ENCODE measurements at regions not wholly inside any gene's neighbourhood (a gene's known extent, or its start where the extent isn't known, plus 50 kb on each side); places are given as distances from the start of the nearest gene placed in this dataset.

- H3K9me3 ChIP-seq, result no peaks in the 10 kb centered on the region
- 76 to 100% methylated on average over 2 to 5 of the region's 5 CpGs for WGBS, 2 donors (ENCODE audit: low coverage in 1 of 2)
- in situ Hi-C loops (cut with MboI; ENCODE audit: low pct_ligation_motif_present in 1 of 4, low pct_unique_long_range_greater_than_20kb in 1 of 4, low sequenced_read_pairs in 3 of 4), result no loop called here
- DNase-seq, result no peak
- H3K4me1 ChIP-seq, result no peaks in the 10 kb centered on the region
- TF ChIP-seq CTCF (IDR thresholded peaks at IDR 0.05), result no peak
- intact Hi-C loops (cut with DNase I; ENCODE audit: low total_unique reads), result no loop called here
- H3K36me3 ChIP-seq, result no peaks in the 10 kb centered on the region
- H3K27ac ChIP-seq, result no peak overlapping the region
- H3K4me3 ChIP-seq, result no peak overlapping the region
- H3K27me3 ChIP-seq, result no peaks in the 10 kb centered on the region
Measured at GRCh38 chr18:61953641-61954040, 60.8 kb upstream of the RNF152 start.

GRCh38 chr18:61953161-61953560, 60.4 kb upstream of the RNF152 start:
- H3K4me1 ChIP-seq, result no peaks in the 10 kb centered on the region
- in situ Hi-C loops (cut with MboI; ENCODE audit: low pct_ligation_motif_present in 1 of 4, low pct_unique_long_range_greater_than_20kb in 1 of 4, low sequenced_read_pairs in 3 of 4), result no loop called here
- no peak for TF ChIP-seq POLR2AphosphoS5 (IDR thresholded peaks at IDR 0.05)
- TF ChIP-seq EP300 (IDR thresholded peaks at IDR 0.05; ENCODE audit: low read depth), result no peak
- no peak for TF ChIP-seq CTCF (IDR thresholded peaks at IDR 0.05)
- no peak for TF ChIP-seq POLR2A (IDR thresholded peaks at IDR 0.05)
- no peaks in the 10 kb centered on the region for H3K27me3 ChIP-seq
- 80 to 84% methylated on average over 4 to 5 of the region's 5 CpGs for WGBS, 2 donors (ENCODE audit: low coverage in 1 of 2)
- no peak overlapping the region for H3K27ac ChIP-seq
- no peak for DNase-seq
- H3K36me3 ChIP-seq, result no peaks in the 10 kb centered on the region
- H3K4me3 ChIP-seq, result no peak overlapping the region
- no peaks in the 10 kb centered on the region for H3K9me3 ChIP-seq
- intact Hi-C loops (cut with DNase I; ENCODE audit: low total_unique reads), result no loop called here

- H3K9me3 ChIP-seq, result no peaks in the 10 kb centered on the region
- H3K27ac ChIP-seq, result no peak overlapping the region
- TF ChIP-seq POLR2A (IDR thresholded peaks at IDR 0.05), result no peak
- no peak for TF ChIP-seq CTCF (IDR thresholded peaks at IDR 0.05)
- no peak for TF ChIP-seq EP300 (IDR thresholded peaks at IDR 0.05; ENCODE audit: low read depth)
- no peak overlapping the region for H3K4me3 ChIP-seq
- WGBS, 2 donors (ENCODE audit: low coverage in 1 of 2), result 93 to 96% methylated on average over 4 to 6 of the region's 6 CpGs
- in situ Hi-C loops (cut with MboI; ENCODE audit: low pct_ligation_motif_present in 1 of 4, low pct_unique_long_range_greater_than_20kb in 1 of 4, low sequenced_read_pairs in 3 of 4), result no loop called here
- no peaks in the 10 kb centered on the region for H3K27me3 ChIP-seq
- no peak for DNase-seq
- no peaks in the 10 kb centered on the region for H3K36me3 ChIP-seq
- intact Hi-C loops (cut with DNase I; ENCODE audit: low total_unique reads), result no loop called here
- no peaks in the 10 kb centered on the region for H3K4me1 ChIP-seq
Measured at GRCh38 chr18:61951396-61951795, 58.6 kb upstream of the RNF152 start.

- in situ Hi-C loops (cut with MboI; ENCODE audit: low pct_ligation_motif_present in 1 of 4, low pct_unique_long_range_greater_than_20kb in 1 of 4, low sequenced_read_pairs in 3 of 4), result no loop called here
- H3K4me3 ChIP-seq, result no peak overlapping the region
- TF ChIP-seq CTCF (IDR thresholded peaks at IDR 0.05) (no peak), EP300 (IDR thresholded peaks at IDR 0.05; ENCODE audit: low read depth) (no peak), POLR2AphosphoS5 (IDR thresholded peaks at IDR 0.05) (no peak), POLR2A (IDR thresholded peaks at IDR 0.05) (no peak)
- intact Hi-C loops (cut with DNase I; ENCODE audit: low total_unique reads), result no loop called here
- 64 to 76% methylated on average over 3 of the region's 3 CpGs for WGBS, 2 donors (ENCODE audit: low coverage in 1 of 2)
- no peaks in the 10 kb centered on the region for H3K4me1 ChIP-seq
- no peaks in the 10 kb centered on the region for H3K36me3 ChIP-seq
- H3K27me3 ChIP-seq, result no peaks in the 10 kb centered on the region
- no peaks in the 10 kb centered on the region for H3K9me3 ChIP-seq
- DNase-seq, result no peak
- H3K27ac ChIP-seq, result no peak overlapping the region
Measured at GRCh38 chr18:61950371-61950770, 57.6 kb upstream of the RNF152 start.
